Upper lobe of left lung (tissue), 4 donors: ENCODE measurements at regions not wholly inside any gene's neighbourhood (a gene's known extent, or its start where the extent isn't known, plus 50 kb on each side); places are given as distances from the start of the nearest gene placed in this dataset.

Experiments used
- POLR2A ChIP-seq, 4 donors: fragments of 450-650 bp; IDR thresholded peaks; one replicate each; pipeline ENCODE4 v1.5.1; 2016 to 2017; ENCODE audit warnings: antibody characterized with exemption in 4 of 4, mild to moderate bottlenecking in 2 of 4
- POLR2AphosphoS5 ChIP-seq, 2 donors: sonication (generic); formaldehyde crosslinking; IDR thresholded peaks; one replicate each; pipeline ENCODE4 v1.5.1; 2017; ENCODE audit warnings: antibody characterized with exemption in 2 of 2
- TF ChIP-seq, protein P1 (sequence below), 6 experiments: fragments of 450-650 bp in 4 of 6; fragments of 200-600 bp in 2 of 6; sonication (generic) in 2 of 6; IDR thresholded peaks; one replicate each; pipeline ENCODE4 v1.5.1; 2016 to 2019; ENCODE audit warnings: antibody characterized with exemption in 6 of 6

DNA sequence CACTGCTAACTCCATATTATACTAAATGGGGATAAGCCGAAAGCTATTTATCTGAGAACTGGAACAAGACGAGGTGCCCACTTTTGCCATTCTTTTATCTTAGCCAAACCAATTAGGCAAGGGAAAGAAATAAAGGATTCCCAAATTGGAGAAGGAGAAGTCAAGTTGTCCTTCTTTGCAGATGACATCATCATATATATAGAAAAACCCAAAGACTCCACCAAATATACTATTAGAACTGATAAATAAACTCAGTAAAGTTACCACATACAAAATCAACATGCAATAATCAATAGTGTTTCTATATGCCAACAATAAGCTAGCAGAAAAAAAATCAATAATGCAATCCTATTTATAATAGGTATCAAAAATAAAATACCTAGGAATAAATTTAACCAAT, 570.3 kb upstream of the EPHA7 start:
- no peak for TF ChIP-seq POLR2AphosphoS5 (IDR thresholded peaks at IDR 0.05)
- TF ChIP-seq, protein P1, sequence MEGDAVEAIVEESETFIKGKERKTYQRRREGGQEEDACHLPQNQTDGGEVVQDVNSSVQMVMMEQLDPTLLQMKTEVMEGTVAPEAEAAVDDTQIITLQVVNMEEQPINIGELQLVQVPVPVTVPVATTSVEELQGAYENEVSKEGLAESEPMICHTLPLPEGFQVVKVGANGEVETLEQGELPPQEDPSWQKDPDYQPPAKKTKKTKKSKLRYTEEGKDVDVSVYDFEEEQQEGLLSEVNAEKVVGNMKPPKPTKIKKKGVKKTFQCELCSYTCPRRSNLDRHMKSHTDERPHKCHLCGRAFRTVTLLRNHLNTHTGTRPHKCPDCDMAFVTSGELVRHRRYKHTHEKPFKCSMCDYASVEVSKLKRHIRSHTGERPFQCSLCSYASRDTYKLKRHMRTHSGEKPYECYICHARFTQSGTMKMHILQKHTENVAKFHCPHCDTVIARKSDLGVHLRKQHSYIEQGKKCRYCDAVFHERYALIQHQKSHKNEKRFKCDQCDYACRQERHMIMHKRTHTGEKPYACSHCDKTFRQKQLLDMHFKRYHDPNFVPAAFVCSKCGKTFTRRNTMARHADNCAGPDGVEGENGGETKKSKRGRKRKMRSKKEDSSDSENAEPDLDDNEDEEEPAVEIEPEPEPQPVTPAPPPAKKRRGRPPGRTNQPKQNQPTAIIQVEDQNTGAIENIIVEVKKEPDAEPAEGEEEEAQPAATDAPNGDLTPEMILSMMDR (IDR thresholded peaks at IDR 0.05), result no peak
- no peak for TF ChIP-seq POLR2A (IDR thresholded peaks at IDR 0.05)
